Endothelial cell of umbilical vein (primary cell): ENCODE measurements at regions not wholly inside any gene's neighbourhood (a gene's known extent, or its start where the extent isn't known, plus 50 kb on each side); places are given as distances from the start of the nearest gene placed in this dataset.

Source experiments
- EZH2 ChIP-seq: IDR thresholded peaks from 2 replicates; pipeline ENCODE4 v1.6.1; 2012; ENCODE audit warnings: borderline replicate concordance, low read depth, mild to moderate bottlenecking, moderate library complexity, low read length, inconsistent platforms; ENCODE audit not compliant: severe bottlenecking
- FOS ChIP-seq: IDR thresholded peaks from 2 replicates; pipeline ENCODE4 v1.6.1; 2011; ENCODE audit warnings: mild to moderate bottlenecking, low read length, moderate library complexity, borderline replicate concordance; ENCODE audit not compliant: insufficient read depth
- JUN ChIP-seq: IDR thresholded peaks from 2 replicates; pipeline ENCODE4 v1.6.1; 2011; ENCODE audit warnings: borderline replicate concordance, low read depth; ENCODE audit not compliant: insufficient read length, insufficient read depth
- MYC ChIP-seq: IDR thresholded peaks from one replicate; pipeline ENCODE4 v1.6.1; 2011; ENCODE audit warnings: mild to moderate bottlenecking, low read depth, low read length
- POLR2A ChIP-seq: IDR thresholded peaks from 2 replicates; pipeline ENCODE4 v1.6.1; 2012; ENCODE audit warnings: low read depth, mild to moderate bottlenecking, control low read depth, low read length
- POLR2AphosphoS5 ChIP-seq: IDR thresholded peaks from 2 replicates; pipeline ENCODE4 v1.6.1; 2012; ENCODE audit warnings: low read depth, mild to moderate bottlenecking, control low read depth, low read length, moderate library complexity; ENCODE audit not compliant: insufficient read depth
- TF ChIP-seq, protein P1 (sequence below), 2 donors: IDR thresholded peaks; 1 replicate in 1 of 2; 2 replicates in 1 of 2; pipeline ENCODE4 v1.5.1; 2011; ENCODE audit warnings: low read length in 2 of 2, mild to moderate bottlenecking in 2 of 2, moderate library complexity in 2 of 2, control low read depth in 1 of 2, inconsistent platforms in 1 of 2, low read depth in 1 of 2; ENCODE audit not compliant: insufficient read depth in 1 of 2; ENCODE audit errors: extremely low read depth in 1 of 2
- TF ChIP-seq, protein P2 (sequence below): IDR thresholded peaks from 2 replicates; pipeline ENCODE4 v1.6.1; 2011; ENCODE audit not compliant: insufficient read depth, insufficient read length

DNA sequence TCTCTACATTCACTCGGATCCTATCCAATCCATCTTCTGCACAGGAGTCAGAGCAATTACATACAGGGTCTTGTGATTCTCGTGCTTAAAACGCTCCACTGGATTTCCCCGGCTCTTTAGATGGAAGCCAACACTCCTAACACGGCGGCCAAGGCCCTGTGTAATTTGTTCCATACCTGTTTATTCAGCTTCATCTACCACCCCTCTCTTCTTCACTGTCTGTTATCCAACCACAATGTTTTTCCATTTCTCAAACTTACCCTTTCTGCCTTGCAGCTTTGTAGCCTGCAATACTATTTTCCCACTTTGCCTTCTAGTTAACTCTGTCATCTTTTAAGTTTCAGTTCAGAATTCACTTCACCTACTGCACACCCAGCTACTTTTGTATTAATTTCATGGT is 249.6 kb upstream of the USP25 start:
- TF ChIP-seq POLR2AphosphoS5 (no peak), EZH2 (no peak), POLR2A (no peak), FOS (no peak), MYC (no peak), JUN (no peak)
- TF ChIP-seq, protein P1, sequence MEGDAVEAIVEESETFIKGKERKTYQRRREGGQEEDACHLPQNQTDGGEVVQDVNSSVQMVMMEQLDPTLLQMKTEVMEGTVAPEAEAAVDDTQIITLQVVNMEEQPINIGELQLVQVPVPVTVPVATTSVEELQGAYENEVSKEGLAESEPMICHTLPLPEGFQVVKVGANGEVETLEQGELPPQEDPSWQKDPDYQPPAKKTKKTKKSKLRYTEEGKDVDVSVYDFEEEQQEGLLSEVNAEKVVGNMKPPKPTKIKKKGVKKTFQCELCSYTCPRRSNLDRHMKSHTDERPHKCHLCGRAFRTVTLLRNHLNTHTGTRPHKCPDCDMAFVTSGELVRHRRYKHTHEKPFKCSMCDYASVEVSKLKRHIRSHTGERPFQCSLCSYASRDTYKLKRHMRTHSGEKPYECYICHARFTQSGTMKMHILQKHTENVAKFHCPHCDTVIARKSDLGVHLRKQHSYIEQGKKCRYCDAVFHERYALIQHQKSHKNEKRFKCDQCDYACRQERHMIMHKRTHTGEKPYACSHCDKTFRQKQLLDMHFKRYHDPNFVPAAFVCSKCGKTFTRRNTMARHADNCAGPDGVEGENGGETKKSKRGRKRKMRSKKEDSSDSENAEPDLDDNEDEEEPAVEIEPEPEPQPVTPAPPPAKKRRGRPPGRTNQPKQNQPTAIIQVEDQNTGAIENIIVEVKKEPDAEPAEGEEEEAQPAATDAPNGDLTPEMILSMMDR (IDR thresholded peaks at IDR 0.05; ENCODE audit: extremely low read depth in 1 of 2, insufficient read depth in 1 of 2, low read depth in 1 of 2, low read length in 2 of 2), result no peak
- TF ChIP-seq, protein P2, sequence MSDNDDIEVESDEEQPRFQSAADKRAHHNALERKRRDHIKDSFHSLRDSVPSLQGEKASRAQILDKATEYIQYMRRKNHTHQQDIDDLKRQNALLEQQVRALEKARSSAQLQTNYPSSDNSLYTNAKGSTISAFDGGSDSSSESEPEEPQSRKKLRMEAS, result no peak
